Glutamatergic neuron (in vitro differentiated cells): ENCODE measurements at regions not wholly inside any gene's neighbourhood (a gene's known extent, or its start where the extent isn't known, plus 50 kb on each side); places are given as distances from the start of the nearest gene placed in this dataset.

Experiments used
- DNase-seq: peaks from one replicate; pipeline ENCODE4 v3.0.0; 2022
- H3K27ac Mint-ChIP-seq: one replicate; pipeline ENCODE4 v1.8.0; 2020; ENCODE audit warnings: mild to moderate bottlenecking, mixed read lengths, inconsistent platforms; ENCODE audit not compliant: unreplicated experiment
- H3K27me3 Mint-ChIP-seq: one replicate; pipeline ENCODE4 v1.8.0; 2020; ENCODE audit warnings: mild to moderate bottlenecking, moderate library complexity, mixed read lengths, inconsistent platforms; ENCODE audit not compliant: unreplicated experiment
- H3K36me3 Mint-ChIP-seq: one replicate; pipeline ENCODE4 v1.8.0; 2020; ENCODE audit warnings: mild to moderate bottlenecking, mixed read lengths, inconsistent platforms; ENCODE audit not compliant: unreplicated experiment
- H3K4me1 Mint-ChIP-seq: one replicate; pipeline ENCODE4 v1.8.0; 2020; ENCODE audit warnings: mild to moderate bottlenecking, low read depth, mixed read lengths, inconsistent platforms; ENCODE audit not compliant: unreplicated experiment
- H3K4me3 Mint-ChIP-seq: one replicate; pipeline ENCODE4 v1.8.0; 2020; ENCODE audit warnings: mild to moderate bottlenecking, mixed read lengths, inconsistent platforms; ENCODE audit not compliant: unreplicated experiment
- H3K9me3 Mint-ChIP-seq: one replicate; pipeline ENCODE4 v1.8.0; 2020; ENCODE audit warnings: mild to moderate bottlenecking, moderate library complexity, mixed read lengths, inconsistent platforms; ENCODE audit not compliant: unreplicated experiment
- TF ChIP-seq, protein P1 (sequence below): fragments of 200-600 bp; sonication (generic); IDR thresholded peaks from one replicate; pipeline ENCODE4 v1.5.0; 2021; ENCODE audit not compliant: partially characterized antibody, unreplicated experiment

DNA sequence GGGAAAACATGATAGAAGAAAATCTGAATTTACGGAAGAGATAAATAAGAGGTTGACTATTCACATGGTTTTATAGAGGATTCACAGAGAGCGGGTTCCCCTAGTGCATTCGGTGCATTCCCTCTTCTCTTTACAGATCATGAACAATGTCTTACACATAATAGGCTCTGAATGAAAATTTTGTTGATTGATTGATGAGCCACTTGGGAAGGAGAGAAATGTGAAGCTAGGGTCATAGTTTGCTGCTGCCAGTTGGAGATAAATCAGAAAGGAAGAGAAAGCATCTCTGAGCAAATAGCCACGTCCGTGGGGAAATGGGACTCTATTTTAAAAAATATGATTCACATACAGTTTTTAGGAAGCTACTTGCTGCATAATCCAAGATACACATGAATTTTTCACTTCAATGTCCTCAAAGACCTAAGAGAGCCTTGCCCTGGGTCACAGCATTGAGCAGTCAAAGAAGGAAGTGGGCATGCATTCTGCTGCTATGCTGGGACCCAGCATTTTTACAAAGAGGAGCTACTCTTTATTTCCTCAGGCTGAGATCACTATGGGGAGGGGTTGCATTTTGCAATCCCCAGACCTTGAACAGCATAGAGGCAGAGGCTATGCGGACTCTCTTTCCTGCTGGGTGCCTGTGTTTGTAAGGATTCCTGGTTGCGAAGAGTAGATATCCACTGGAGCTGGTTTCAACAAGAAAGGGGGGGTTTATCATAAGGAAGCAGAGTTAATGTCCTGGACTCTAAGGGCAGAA is 395.3 kb downstream of the TSN start:
- DNase-seq: no peak
- H3K9me3 Mint-ChIP-seq: peaks cover under 1% of the 10 kb centered on the region
- no peaks in the 10 kb centered on the region for H3K36me3 Mint-ChIP-seq
- TF ChIP-seq, protein P1, sequence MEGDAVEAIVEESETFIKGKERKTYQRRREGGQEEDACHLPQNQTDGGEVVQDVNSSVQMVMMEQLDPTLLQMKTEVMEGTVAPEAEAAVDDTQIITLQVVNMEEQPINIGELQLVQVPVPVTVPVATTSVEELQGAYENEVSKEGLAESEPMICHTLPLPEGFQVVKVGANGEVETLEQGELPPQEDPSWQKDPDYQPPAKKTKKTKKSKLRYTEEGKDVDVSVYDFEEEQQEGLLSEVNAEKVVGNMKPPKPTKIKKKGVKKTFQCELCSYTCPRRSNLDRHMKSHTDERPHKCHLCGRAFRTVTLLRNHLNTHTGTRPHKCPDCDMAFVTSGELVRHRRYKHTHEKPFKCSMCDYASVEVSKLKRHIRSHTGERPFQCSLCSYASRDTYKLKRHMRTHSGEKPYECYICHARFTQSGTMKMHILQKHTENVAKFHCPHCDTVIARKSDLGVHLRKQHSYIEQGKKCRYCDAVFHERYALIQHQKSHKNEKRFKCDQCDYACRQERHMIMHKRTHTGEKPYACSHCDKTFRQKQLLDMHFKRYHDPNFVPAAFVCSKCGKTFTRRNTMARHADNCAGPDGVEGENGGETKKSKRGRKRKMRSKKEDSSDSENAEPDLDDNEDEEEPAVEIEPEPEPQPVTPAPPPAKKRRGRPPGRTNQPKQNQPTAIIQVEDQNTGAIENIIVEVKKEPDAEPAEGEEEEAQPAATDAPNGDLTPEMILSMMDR: no peak
- no peak overlapping the region for H3K4me3 Mint-ChIP-seq
- H3K27ac Mint-ChIP-seq: no peak overlapping the region
- peaks cover 7% of the 10 kb centered on the region for H3K27me3 Mint-ChIP-seq
- peaks cover 2% of the 10 kb centered on the region for H3K4me1 Mint-ChIP-seq

DNA sequence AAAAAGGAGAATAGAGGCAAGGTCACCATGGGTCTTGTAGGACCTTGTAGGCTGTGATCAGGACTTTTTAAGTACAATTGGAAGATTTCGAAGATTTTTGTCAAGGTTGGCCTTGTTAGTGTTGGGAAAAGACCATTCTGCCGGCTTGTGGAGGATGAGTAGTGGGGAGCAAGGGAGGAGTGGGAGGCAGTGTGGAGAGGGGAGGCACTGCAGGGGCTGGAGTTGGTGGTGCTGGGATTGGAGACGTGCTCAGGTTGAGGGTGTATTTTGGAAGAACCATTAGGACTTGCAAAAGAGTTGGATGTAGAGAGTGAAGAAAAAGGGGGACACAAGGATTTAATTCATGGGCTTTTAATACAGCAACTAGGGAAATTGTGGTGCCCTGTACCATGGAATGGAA is 397.1 kb downstream of the TSN start:
- Mint-ChIP-seq H3K36me3 (no peaks in the 10 kb centered on the region), H3K4me1 (peaks cover 15% of the 10 kb centered on the region), H3K27me3 (peaks cover 7% of the 10 kb centered on the region), H3K27ac (no peak overlapping the region), H3K9me3 (peaks cover 4% of the 10 kb centered on the region), H3K4me3 (no peak overlapping the region)
- TF ChIP-seq, protein P1: no peak
- no peak for DNase-seq

DNA sequence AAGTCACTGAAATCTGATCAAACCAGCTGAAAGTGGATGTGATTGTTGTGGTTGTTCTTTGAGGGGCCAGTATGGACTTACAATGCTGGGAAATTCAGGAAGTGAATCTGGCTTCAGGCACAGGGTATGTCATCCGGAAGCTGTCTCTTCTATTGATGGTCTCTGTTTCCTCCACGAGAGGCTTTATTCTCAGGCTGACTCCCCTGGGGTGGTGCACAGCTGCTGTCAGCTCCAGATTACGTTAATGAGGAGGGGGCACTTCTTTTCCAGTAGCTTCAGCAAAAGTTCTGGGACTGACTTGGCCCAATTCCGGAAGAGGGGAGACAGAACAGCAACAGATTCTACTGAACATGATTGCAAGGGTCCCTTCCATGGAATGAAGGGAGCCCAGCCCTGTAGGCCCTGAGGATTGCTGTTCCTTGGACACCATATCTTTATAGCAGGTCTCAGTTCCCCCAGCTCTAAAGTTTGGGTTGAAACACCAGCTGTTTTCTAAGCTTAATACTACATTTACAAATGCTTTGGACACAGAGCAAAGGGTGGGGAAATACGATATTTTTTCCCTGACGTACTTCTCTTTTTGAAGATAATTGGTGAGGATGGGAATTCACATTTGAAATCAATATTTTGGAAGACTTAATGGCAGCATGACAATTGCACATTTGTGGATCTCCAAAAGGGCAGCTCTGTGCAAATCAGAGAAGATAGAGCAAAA is 400.9 kb downstream of the TSN start:
- TF ChIP-seq, protein P1: no peak
- Mint-ChIP-seq H3K27me3 (peaks cover 7% of the 10 kb centered on the region), H3K27ac (peak overlapping the region; percentile 81), H3K4me1 (peaks cover 15% of the 10 kb centered on the region), H3K36me3 (no peaks in the 10 kb centered on the region), H3K4me3 (peak overlapping the region; percentile 2), H3K9me3 (peaks cover 7% of the 10 kb centered on the region)
- peak; percentile 33 for DNase-seq

DNA sequence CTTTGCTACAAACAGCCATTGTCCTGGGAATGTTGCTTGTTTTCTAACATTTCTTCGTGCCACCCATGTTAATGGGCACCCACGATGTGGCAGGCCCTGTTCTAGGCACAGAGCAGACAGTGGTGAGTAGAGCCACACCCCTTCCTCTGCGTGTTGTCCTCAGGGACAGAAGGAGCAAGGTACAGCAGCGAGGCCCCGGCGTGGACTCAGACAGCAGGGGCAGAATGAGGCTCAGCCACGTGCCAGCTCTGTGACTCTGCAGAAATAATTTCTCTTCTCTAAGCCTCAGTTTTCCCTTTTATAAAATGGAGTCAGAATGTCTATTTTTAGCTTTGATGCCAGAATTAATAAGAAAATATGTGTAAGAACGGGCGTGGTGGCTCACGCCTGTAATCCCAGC is 401.7 kb downstream of the TSN start:
- Mint-ChIP-seq H3K27ac (no peak overlapping the region), H3K27me3 (peaks cover 7% of the 10 kb centered on the region), H3K4me3 (no peak overlapping the region), H3K4me1 (peaks cover 15% of the 10 kb centered on the region), H3K36me3 (no peaks in the 10 kb centered on the region), H3K9me3 (peaks cover 7% of the 10 kb centered on the region)
- no peak for DNase-seq
- TF ChIP-seq, protein P1: no peak

DNA sequence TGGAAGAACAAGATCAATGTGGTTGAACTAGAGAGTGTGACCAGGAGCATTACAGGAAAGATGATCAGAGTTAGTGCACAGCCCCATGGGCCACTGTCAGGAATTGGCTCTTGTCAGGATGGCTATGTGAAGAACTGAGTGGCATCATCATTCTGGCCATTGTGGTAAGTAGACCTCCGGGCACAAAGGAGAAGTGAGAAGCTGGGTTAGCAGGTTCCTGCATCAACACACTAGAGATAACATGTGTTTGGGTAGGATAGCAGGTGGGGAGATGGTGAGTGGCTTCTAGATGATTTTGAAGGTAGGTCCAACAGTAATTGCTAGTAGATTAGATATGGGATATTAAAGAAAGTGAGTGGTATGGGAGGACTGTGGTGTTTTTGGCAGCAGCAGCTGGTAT is 408.2 kb downstream of the TSN start:
- no peak overlapping the region for H3K4me3 Mint-ChIP-seq
- DNase-seq: no peak
- TF ChIP-seq, protein P1: no peak
- H3K9me3 Mint-ChIP-seq: no peaks in the 10 kb centered on the region
- peaks cover 3% of the 10 kb centered on the region for H3K27me3 Mint-ChIP-seq
- H3K27ac Mint-ChIP-seq: no peak overlapping the region
- H3K4me1 Mint-ChIP-seq: no peaks in the 10 kb centered on the region
- no peaks in the 10 kb centered on the region for H3K36me3 Mint-ChIP-seq
